Activated naive CD8-positive, alpha-beta T cell treated with anti-CD3 and anti-CD28 coated beads, Interleukin-2, amount 50 U/mL, for 16 hours (primary cell): ENCODE measurements at regions not wholly inside any gene's neighbourhood (a gene's known extent, or its start where the extent isn't known, plus 50 kb on each side); places are given as distances from the start of the nearest gene placed in this dataset.
"Not testable (repeated sequence)": the region's sequence is repeated elsewhere in the genome, so short reads cannot be mapped to it uniquely, and the experiment has no call there.

ENCODE experiments used
- DNase-seq: peaks from one replicate; pipeline ENCODE4 v3.0.0-alpha.2; 2020; ENCODE audit warnings: low read depth, low spot score

DNA sequence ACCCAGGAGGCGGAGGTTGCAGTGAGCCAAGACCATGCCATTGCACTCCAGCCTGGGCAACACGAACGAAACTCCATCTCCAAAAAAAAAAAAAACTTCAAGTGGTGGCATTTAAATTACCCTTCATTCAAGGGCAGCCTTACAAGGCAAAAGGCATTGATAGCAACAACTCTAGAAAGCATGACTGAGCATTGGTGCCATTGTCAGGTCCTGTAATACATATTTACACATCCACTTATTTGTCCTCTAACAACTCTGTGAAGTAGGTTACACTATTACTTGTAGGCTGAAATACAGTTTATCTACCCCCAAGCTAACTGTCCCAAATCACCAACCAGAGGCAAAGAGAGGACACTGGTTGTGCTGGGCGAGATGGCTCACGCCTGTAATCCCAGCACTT lies 52.7 kb upstream of the LARP1 start:
- DNase-seq = no peak

GRCh38 chr5:154701725-154702124 lies 53.5 kb upstream of the LARP1 start:
- DNase-seq = not testable (repeated sequence)

- DNase-seq = no peak
These were observed 54.0 kb upstream of the LARP1 start for GRCh38 chr5:154701181-154701580.

- not testable (repeated sequence) for DNase-seq
These were observed 54.8 kb upstream of the LARP1 start for GRCh38 chr5:154700289-154700928.

GRCh38 chr5:154698763-154699162 lies 56.4 kb upstream of the LARP1 start:
- no peak for DNase-seq

DNA sequence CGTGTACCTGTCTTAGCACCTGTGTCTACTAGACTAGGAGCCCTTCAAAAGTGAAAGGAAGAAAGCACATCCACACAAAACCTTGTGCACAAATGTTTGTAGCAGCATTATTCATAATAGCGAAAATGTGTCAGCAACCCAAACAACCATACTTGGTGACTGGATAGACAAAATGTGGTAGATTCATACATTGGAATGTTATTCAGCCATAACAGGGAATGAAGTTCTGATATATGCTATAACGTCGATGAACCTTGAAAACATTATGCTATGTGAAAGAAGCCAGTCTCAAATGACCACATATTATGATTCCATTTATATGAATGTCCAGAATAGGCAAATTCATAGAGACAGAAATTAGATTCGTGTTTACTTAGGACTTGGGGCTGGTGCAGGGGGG lies 57.8 kb upstream of the LARP1 start:
- DNase-seq = no peak

- no peak for DNase-seq
These were observed 58.3 kb upstream of the LARP1 start for GRCh38 chr5:154696891-154697290.

- DNase-seq = no peak
These were observed 61.0 kb upstream of the LARP1 start for GRCh38 chr5:154694159-154694558.

- DNase-seq = no peak
These were observed 64.7 kb upstream of the LARP1 start for GRCh38 chr5:154690488-154690887.

DNA sequence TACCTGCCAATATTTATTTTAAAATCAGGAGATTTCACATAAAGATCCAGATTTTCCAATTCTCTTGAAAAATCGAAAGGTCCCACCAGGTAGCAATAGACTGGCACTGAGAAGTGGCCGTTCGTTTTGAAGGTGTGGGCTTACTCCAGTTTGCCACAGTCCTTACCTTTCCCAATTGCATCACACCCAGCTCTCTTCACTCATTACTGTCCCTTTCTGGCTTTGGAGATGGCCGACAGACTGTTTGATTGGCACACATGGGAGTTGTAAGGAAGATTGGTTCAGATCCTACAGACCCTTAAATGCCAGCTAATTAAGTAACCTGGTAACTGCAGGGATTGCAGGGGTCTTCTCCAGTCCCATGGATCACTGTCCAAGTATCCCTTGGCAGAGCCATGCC lies 68.7 kb upstream of the LARP1 start:
- no peak for DNase-seq

DNA sequence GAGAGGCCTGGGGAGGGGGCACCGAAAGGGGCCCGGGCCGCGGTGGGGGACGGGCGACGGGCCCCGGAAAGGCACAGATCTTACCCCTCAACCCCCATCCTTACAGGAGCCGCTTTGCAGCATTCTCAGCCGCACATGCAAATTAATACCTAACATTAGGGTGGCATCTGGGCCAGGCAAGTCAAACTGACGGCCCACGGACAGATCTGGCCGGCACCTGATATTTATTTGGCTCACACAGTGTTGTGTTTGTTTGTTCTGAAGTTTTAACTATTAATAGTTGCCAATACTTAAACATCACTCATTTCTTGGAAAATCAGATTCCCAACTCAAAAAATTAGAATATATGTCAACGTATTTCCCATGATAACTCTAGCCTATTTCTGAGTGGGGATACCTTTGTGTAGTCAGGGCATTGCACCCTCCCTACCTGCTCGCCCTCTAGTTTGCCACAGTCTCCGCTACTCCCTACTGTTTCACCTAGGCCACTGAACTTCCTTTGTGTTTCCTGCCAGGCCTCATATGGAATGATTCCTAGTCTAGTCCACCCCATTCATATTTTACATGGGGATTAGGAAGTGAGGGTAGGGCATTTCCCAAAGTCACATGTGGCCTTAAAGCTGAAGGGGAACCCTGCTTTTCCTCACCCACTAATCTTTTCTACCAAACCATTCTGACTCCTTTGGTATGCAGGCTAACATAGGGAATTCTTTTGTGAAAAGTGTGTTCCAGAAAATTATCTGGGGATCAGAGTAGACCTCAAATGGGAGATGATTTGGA lies 71.9 kb upstream of the LARP1 start:
- no peak for DNase-seq

DNA sequence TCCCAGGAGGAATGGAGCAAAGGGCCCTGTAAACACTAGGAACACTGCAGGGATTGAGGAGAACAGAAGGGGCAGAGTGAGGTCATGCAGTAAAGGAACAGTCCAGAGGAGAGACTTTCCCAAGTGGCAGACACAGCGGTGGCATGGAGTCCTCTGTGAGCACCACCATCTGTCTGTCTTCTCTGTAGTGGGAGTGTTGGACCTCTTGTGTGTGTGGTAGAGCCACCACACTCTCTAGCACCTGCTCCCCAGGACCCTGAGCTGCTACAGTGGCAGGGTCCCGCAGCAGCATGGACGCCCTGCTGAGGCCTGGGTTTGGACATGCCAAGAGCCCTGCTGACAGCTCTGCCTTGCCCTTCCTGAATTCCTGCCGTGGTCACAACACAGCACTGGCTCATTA lies 75.7 kb upstream of the LARP1 start:
- DNase-seq = no peak

- DNase-seq = no peak
These were observed 77.3 kb upstream of the LARP1 start for GRCh38 chr5:154677921-154678320.

DNA sequence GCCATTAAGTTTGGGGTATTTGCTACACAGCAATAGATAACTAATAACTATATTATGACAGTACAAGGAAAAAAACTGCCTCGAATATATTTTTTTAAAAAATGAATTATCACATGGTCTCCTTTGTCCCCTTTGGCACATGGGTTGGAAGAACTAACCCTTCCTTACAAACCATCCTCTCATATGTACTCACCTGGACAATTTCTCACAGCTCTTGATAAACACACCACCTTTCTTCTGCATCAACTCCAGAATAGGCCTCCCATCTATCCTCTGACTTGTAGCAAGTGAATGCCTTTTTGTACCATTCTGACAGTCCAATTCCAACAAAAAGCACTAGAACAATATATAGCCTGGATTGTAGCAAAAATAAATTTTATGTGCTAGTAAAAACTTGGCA lies 78.7 kb upstream of the LARP1 start:
- no peak for DNase-seq

- no peak for DNase-seq
These were observed 81.1 kb upstream of the LARP1 start for GRCh38 chr5:154674029-154674428.

DNA sequence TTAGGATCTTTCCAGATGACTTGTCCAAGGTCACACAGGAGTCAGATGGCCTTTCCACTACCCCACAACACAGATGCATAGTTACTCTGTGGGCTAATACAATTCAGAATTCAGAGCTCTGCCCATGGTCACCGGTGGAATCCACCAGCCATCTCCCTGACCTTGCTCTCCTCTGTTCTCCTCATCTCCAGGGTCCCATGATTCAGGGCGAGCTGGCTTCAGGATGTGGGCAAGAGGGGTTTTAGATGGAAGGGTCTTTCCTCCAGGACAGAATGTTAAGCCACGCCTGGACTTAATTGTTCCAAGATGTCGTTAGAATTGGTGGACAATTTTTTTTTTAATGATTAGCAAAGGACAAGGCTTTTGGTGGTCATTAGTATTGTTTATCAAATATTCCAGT lies 81.7 kb upstream of the LARP1 start:
- no peak for DNase-seq

DNA sequence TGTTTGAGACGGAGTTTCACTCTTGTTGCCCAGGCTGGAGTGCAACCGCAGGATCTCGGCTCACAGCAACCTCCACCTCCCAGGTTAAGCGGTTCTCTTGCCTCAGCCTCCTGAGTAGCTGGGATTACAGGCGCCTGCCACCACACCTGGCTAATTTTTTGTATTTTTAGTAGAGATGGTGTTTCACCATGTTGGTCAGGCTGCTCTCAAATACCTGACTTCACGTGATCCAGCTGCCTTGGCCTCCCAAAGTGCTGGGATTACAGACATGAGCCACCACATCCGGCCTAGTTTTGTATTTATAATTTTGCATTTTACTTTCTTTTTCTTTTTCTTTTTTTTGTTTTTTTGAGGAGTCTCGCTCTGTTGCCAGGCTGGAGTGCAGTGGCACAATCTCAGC lies 85.3 kb upstream of the LARP1 start:
- not testable (repeated sequence) for DNase-seq

- DNase-seq = no peak
These were observed 85.8 kb upstream of the LARP1 start for GRCh38 chr5:154669402-154669801.

DNA sequence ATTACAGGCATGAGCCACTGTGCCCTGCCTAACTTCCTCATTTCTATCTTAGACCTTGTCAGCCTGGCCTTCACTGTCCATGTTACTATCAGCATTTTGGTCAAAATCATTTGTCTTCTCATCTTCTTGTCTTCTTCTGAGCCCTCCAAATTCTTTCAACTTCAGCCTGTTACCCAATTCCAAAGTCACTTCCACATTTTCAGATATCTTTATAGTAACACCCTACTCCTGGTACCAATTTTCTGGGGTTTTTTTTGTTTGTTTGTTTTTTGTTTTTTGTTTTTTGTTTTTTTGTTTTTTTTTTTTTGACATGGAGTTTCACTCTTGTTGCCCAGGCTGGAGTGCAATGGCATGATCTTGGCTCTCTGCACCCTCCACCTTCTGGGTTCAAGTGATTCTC lies 90.3 kb upstream of the LARP1 start:
- DNase-seq = no peak

DNA sequence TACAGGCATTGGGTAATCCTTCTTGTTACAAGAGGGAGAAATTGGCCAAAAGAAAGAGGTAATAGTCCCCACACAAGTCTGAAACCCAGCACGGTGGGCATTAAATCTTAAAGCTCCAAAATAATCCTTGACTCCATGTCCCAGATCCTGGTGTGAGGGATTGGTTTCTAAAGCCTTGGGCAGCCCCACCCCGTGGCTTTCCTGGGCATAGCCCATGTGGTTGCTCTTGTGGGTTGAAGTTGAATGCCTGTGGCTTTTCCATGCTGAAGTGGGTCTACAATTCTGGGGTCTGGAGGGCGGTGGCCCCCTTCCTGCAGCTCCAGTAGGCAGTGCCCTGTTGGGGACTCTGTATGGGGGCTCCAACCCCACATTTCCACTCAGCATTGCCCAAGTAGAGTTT lies 91.8 kb upstream of the LARP1 start:
- DNase-seq = no peak

- DNase-seq = no peak
These were observed 100.4 kb upstream of the LARP1 start for GRCh38 chr5:154654486-154655371.

DNA sequence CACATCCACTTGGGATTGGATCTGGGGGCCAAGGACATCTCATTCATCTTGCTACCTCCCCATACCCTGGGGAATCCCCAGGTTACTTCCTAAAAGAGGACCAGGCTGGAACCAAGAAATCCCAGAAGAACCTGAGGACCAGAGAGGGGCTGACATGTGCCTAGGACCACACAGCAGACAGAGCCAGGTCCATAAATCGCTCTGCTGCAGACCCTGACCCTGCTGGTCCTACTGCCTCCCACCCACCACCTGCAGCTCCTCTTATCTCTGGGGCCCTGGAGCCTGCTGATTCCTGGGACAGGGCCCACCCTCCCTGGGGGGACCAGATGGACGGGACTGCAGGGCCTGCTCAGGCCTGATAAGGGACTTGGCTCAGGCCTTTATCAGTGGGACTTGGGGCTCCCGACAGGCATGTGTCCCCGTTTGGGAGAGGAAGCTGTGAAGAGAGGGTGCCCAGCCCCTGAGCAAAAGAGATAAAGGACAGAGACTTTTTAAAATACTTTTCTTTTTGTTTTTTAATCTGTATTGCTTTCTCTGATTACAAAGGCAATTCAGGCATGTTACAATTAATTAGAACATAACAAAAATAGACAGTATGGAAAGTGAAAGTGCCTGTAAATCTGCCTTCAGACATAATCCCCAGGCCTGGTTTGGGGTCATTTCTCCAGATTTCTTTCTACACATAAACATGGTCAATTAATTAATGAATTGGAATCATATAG lies 101.3 kb upstream of the LARP1 start:
- DNase-seq = no peak
